ENCODE measurements at regions not wholly inside any gene's neighbourhood (a gene's known extent, or its start where the extent isn't known, plus 50 kb on each side); places are given as distances from the start of the nearest gene placed in this dataset.
"Not testable (repeated sequence)": the region's sequence is repeated elsewhere in the genome, so short reads cannot be mapped to it uniquely, and the experiment has no call there.

DNA sequence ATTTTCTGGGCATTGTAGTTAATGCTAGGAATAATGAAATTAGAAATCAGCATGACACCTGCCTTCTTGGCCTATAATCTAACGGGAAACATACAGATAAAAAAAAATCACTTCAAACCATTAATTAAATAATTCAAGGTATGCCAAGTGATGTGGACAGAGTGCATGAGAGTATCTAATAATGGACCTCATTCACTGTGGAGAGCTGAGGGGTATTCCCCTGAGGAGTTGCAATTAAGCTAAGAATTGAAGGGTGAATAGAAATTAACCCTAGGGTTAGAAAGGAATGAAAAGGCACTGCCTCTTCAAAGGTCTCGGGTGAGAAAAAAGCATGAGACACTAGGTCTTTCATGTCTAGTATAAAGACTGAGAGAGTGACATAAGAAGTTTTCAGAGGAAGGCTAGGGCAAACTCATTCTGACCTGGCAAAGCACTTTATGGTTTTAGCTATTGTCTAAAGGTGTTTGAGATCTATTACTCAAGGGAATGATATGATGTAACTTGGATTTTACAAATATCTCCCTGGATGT lies 466.1 kb downstream of the KCNT2 start:
- TF ChIP-seq POU2F2 (IDR thresholded peaks at IDR 0.05; ENCODE audit: low read depth, low read length) (no peak), POLR2A (IDR thresholded peaks at IDR 0.05; ENCODE audit: low read depth, low read length) (no peak), TAF1 (IDR thresholded peaks at IDR 0.05; ENCODE audit: low read depth, low read length) (no peak), POLR2AphosphoS5 (IDR thresholded peaks at IDR 0.05; ENCODE audit: low read depth, low read length) (no peak), PAX5 (IDR thresholded peaks at IDR 0.05; ENCODE audit: insufficient read depth, low read length, severe bottlenecking) (no peak), SPI1 (IDR thresholded peaks at IDR 0.05; ENCODE audit: low read depth, low read length) (no peak)
- DNase-seq (ENCODE audit: insufficient read length, low spot score) (no peak), FAIRE-seq (no peak)

GRCh38 chr1:196136396-196136795 lies 471.8 kb downstream of the KCNT2 start:
- TF ChIP-seq SPI1 (IDR thresholded peaks at IDR 0.05; ENCODE audit: low read depth, low read length) (no peak), POU2F2 (IDR thresholded peaks at IDR 0.05; ENCODE audit: low read depth, low read length) (no peak), POLR2AphosphoS5 (IDR thresholded peaks at IDR 0.05; ENCODE audit: low read depth, low read length) (no peak)
- FAIRE-seq (no peak), DNase-seq (ENCODE audit: insufficient read length, low spot score) (no peak)

- DNase-seq (ENCODE audit: insufficient read length, low spot score) (no peak), FAIRE-seq (no peak)
- TF ChIP-seq POU2F2 (IDR thresholded peaks at IDR 0.05; ENCODE audit: low read depth, low read length) (no peak), SPI1 (IDR thresholded peaks at IDR 0.05; ENCODE audit: low read depth, low read length) (no peak), POLR2A (IDR thresholded peaks at IDR 0.05; ENCODE audit: low read depth, low read length) (no peak), TAF1 (IDR thresholded peaks at IDR 0.05; ENCODE audit: low read depth, low read length) (no peak), POLR2AphosphoS5 (IDR thresholded peaks at IDR 0.05; ENCODE audit: low read depth, low read length) (no peak), PAX5 (IDR thresholded peaks at IDR 0.05; ENCODE audit: insufficient read depth, low read length, severe bottlenecking) (no peak)
These were observed 476.5 kb downstream of the KCNT2 start for GRCh38 chr1:196131691-196132090.

- no peak for TF ChIP-seq POLR2AphosphoS5 (IDR thresholded peaks at IDR 0.05; ENCODE audit: low read depth, low read length)
- no peak for TF ChIP-seq PAX5 (IDR thresholded peaks at IDR 0.05; ENCODE audit: insufficient read depth, low read length, severe bottlenecking)
- no peak for TF ChIP-seq POLR2A (IDR thresholded peaks at IDR 0.05; ENCODE audit: low read depth, low read length)
- TF ChIP-seq SPI1 (IDR thresholded peaks at IDR 0.05; ENCODE audit: low read depth, low read length), result no peak
- TF ChIP-seq POU2F2 (IDR thresholded peaks at IDR 0.05; ENCODE audit: low read depth, low read length), result no peak
- TF ChIP-seq TAF1 (IDR thresholded peaks at IDR 0.05; ENCODE audit: low read depth, low read length), result no peak
- no peak for FAIRE-seq
- no peak for DNase-seq (ENCODE audit: insufficient read length, low spot score)
These were observed 479.4 kb downstream of the KCNT2 start for GRCh38 chr1:196128835-196129234.

DNA sequence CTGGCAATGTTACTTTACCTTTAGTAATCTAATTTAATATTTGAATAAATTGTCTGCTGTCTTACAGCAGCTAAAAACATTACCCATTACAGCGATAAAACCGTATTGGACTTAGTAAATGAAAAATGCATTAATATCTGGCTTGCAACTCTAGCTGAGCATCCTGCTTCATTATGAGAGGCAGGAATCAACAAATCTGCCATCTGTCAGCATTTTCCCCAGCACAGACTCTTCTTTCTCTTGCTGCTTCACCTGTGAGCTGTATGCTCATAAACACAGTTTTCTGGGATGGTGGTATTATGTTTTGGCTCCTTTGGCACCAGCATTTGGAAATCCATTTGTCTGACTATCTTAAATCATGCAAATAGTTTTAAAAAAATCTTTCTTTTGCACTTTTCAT lies 487.1 kb downstream of the KCNT2 start:
- FAIRE-seq, result no peak

GRCh38 chr1:196115646-196116045 lies 492.6 kb downstream of the KCNT2 start:
- TF ChIP-seq TAF1 (IDR thresholded peaks at IDR 0.05; ENCODE audit: low read depth, low read length) (no peak), POU2F2 (IDR thresholded peaks at IDR 0.05; ENCODE audit: low read depth, low read length) (no peak), POLR2A (IDR thresholded peaks at IDR 0.05; ENCODE audit: low read depth, low read length) (no peak), PAX5 (IDR thresholded peaks at IDR 0.05; ENCODE audit: insufficient read depth, low read length, severe bottlenecking) (no peak), SPI1 (IDR thresholded peaks at IDR 0.05; ENCODE audit: low read depth, low read length) (no peak), POLR2AphosphoS5 (IDR thresholded peaks at IDR 0.05; ENCODE audit: low read depth, low read length) (no peak)
- DNase-seq (ENCODE audit: insufficient read length, low spot score) (no peak), FAIRE-seq (no peak)

More for the DNA sequence above, 487.1 kb downstream of the KCNT2 start:
- DNase-seq (ENCODE audit: insufficient read length, low spot score), result no peak
- TF ChIP-seq TAF1 (IDR thresholded peaks at IDR 0.05; ENCODE audit: low read depth, low read length), result no peak

DNA sequence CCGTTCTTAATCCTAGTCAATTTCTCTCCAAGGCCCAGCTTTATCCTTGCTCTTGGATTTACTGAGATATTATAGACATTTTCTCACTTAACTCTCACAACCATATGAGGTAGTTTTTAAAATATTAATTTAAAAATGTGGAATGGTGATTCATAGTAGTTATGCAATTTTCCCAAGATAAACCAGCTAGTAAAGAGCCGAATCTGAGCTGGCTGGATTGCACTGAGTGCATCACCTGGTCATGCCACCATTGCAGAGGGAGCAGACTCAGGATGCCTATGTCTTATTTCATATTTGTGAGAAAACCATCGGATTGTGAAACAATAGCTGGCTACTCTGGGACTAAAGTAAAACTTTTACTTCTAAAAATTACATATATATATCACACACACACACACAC lies 494.0 kb downstream of the KCNT2 start:
- FAIRE-seq (no peak), DNase-seq (ENCODE audit: insufficient read length, low spot score) (no peak)
- no peak for TF ChIP-seq PAX5 (IDR thresholded peaks at IDR 0.05; ENCODE audit: insufficient read depth, low read length, severe bottlenecking)
- TF ChIP-seq POLR2AphosphoS5 (IDR thresholded peaks at IDR 0.05; ENCODE audit: low read depth, low read length), result no peak
- TF ChIP-seq TAF1 (IDR thresholded peaks at IDR 0.05; ENCODE audit: low read depth, low read length), result no peak
- no peak for TF ChIP-seq POU2F2 (IDR thresholded peaks at IDR 0.05; ENCODE audit: low read depth, low read length)

- not testable (repeated sequence) for FAIRE-seq; DNase-seq (ENCODE audit: insufficient read length, low spot score)
These were observed 499.2 kb downstream of the KCNT2 start for GRCh38 chr1:196108990-196109389.

DNA sequence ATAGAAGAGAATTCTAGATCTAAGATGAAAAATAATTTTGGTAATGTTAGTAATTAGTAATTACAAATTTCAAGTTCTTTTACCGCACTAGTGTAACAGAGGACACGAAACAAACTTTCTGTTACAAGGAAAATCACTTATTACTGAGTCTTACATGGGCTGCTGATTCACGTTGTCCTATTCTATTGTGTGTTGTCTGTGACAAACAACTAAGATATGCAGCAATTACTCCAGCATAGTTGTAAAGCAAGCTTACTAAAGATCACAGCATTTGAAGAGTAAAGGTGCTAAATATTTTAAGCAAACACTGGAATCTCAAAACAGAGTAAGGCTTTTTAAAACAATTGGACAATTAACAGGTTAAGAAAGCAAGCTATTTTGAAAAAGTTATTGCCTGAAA lies 502.3 kb downstream of the KCNT2 start:
- DNase-seq (ENCODE audit: insufficient read length, low spot score), result no peak
- no peak for TF ChIP-seq POLR2AphosphoS5 (IDR thresholded peaks at IDR 0.05; ENCODE audit: low read depth, low read length)
- TF ChIP-seq SPI1 (IDR thresholded peaks at IDR 0.05; ENCODE audit: low read depth, low read length), result no peak
- no peak for TF ChIP-seq POLR2A (IDR thresholded peaks at IDR 0.05; ENCODE audit: low read depth, low read length)
- TF ChIP-seq TAF1 (IDR thresholded peaks at IDR 0.05; ENCODE audit: low read depth, low read length), result no peak
- TF ChIP-seq PAX5 (IDR thresholded peaks at IDR 0.05; ENCODE audit: insufficient read depth, low read length, severe bottlenecking), result no peak
- TF ChIP-seq POU2F2 (IDR thresholded peaks at IDR 0.05; ENCODE audit: low read depth, low read length), result no peak
- no peak for FAIRE-seq

DNA sequence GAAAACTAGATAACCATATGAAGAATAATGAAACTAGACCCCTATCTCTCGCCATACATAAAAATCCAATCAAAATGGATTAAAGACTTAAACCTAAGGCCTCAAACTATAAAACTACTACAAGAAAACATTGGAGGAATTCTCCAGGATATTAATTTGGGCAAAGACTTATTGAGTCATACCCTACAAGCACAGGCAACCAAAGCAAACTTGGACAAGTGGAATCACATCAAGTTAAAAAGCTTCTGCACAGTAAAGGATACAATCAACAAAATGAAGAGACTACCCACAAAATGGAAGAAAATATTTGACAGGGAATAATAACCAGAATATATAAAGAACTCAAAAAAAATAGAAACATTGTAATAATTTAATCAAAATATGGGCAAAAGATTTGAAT lies 505.4 kb downstream of the KCNT2 start:
- TF ChIP-seq TAF1 (IDR thresholded peaks at IDR 0.05; ENCODE audit: low read depth, low read length) (no peak), POLR2A (IDR thresholded peaks at IDR 0.05; ENCODE audit: low read depth, low read length) (no peak), SPI1 (IDR thresholded peaks at IDR 0.05; ENCODE audit: low read depth, low read length) (no peak), POLR2AphosphoS5 (IDR thresholded peaks at IDR 0.05; ENCODE audit: low read depth, low read length) (no peak), POU2F2 (IDR thresholded peaks at IDR 0.05; ENCODE audit: low read depth, low read length) (no peak), PAX5 (IDR thresholded peaks at IDR 0.05; ENCODE audit: insufficient read depth, low read length, severe bottlenecking) (no peak)
- FAIRE-seq, result no peak

DNA sequence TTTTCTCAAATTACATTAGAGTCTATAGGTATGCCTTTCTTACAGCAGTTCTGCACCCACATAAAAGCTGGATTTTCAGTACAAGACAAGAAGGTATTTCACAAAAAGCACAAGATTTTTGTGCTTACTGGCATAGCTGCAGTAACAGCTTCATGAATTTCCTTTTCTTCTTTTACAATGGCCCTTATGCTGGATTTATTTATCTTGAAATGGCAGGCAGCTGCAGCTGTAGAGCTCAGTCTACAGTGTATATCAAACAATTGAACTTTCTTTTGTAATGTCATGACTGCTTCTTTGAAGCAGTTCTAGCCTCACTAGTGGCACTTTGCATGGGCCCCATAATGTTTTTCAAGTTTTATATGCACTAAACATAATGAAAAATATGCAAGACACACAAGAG lies 510.2 kb downstream of the KCNT2 start:
- DNase-seq (ENCODE audit: insufficient read length, low spot score) (no peak), FAIRE-seq (no peak)
- TF ChIP-seq POU2F2 (IDR thresholded peaks at IDR 0.05; ENCODE audit: low read depth, low read length) (no peak), PAX5 (IDR thresholded peaks at IDR 0.05; ENCODE audit: insufficient read depth, low read length, severe bottlenecking) (no peak), POLR2A (IDR thresholded peaks at IDR 0.05; ENCODE audit: low read depth, low read length) (no peak), POLR2AphosphoS5 (IDR thresholded peaks at IDR 0.05; ENCODE audit: low read depth, low read length) (no peak), TAF1 (IDR thresholded peaks at IDR 0.05; ENCODE audit: low read depth, low read length) (no peak), SPI1 (IDR thresholded peaks at IDR 0.05; ENCODE audit: low read depth, low read length) (no peak)

More for the DNA sequence above, 505.4 kb downstream of the KCNT2 start:
- no peak for DNase-seq (ENCODE audit: insufficient read length, low spot score)
